Pancreas (tissue), 10 donors: ENCODE measurements at regions not wholly inside any gene's neighbourhood (a gene's known extent, or its start where the extent isn't known, plus 50 kb on each side); places are given as distances from the start of the nearest gene placed in this dataset.
A peak's percentile ranks its signal among the peaks of the same experiment; 100 is the strongest.

ENCODE experiments used
- ATAC-seq, 4 donors: fragments of 200-7000 bp; cut with Tn5 transposase; one replicate each; pipeline versions ENCODE4 v1.8.0 to v1.9.1; 2020; ENCODE audit warnings: mild to moderate bottlenecking in 4 of 4, moderate library complexity in 4 of 4
- DNase-seq, 6 donors: peaks; one replicate each; pipeline ENCODE4 v3.0.0-alpha.2; 2020
- FAIRE-seq: peaks from 2 replicates; lab custom pipeline; 2012; peaks lifted over from hg19 to GRCh38; lab: Jason Lieb, UNC
- H3K27ac ChIP-seq, 4 donors: fragments of 200-600 bp; sonication (generic); 1 replicate in 3 of 4; 2 replicates in 1 of 4; pipeline versions ENCODE4 v1.5.0 to v1.8.0; 2020
- H3K27me3 ChIP-seq, 4 donors: fragments of 200-600 bp; one replicate each; pipeline ENCODE4 v1.8.0; 2021
- H3K36me3 ChIP-seq, 3 donors: fragments of 200-600 bp; sonication (generic) in 1 of 3; one replicate each; pipeline versions ENCODE4 v1.5.0 to v1.8.0; 2020 to 2021
- H3K4me1 ChIP-seq, 3 donors: fragments of 200-600 bp; one replicate each; pipeline ENCODE4 v1.8.0; 2021
- H3K4me3 ChIP-seq, 4 donors: fragments of 200-600 bp; sonication (generic) in 2 of 4; one replicate each; pipeline versions ENCODE4 v1.5.0 to v1.8.0; 2020 to 2021
- H3K9me3 ChIP-seq, 4 donors: fragments of 200-600 bp; one replicate each; pipeline ENCODE4 v1.8.0; 2021
- CTCF ChIP-seq, 4 donors: fragments of 200-600 bp; sonication (generic) in 3 of 4; IDR thresholded peaks; one replicate each; pipeline versions ENCODE4 v1.5.0 to v1.8.0; 2021; ENCODE audit warnings: antibody characterized with exemption in 4 of 4
- WGBS, 2 donors: extraction: QIAGEN DNeasy Blood & Tissue Kit; methylation state at CpG; one replicate each; pipeline ENCODE4 v1.1.7; 2013; 5-methylcytosine and 5-hydroxymethylcytosine counted together
- intact Hi-C, 3 donors: fragments of 100-400 bp; cut with DNase I; formaldehyde crosslinking; loops; one replicate each; pipeline versions ENCODE4 v1.11.1 to v1.14.2; 2022
- donor health status: healthy with polysubstance abuse.
- donor health status: DM: no; HTN: no; CAD: no; lungs with moderate emphysema.
- donor health status: DM: no; HTN: no; CAD: no.
- donor health status: control.
- donor health status: control.
- donor health status: Bipolar disorder and iron deficiency.
- donor health status: DM: yes; HTN: yes; CAD: no.
- donor health status: DM: no; HTN: no; CAD: no.
- donor health status: DM: no; HTN: no; CAD: no.
- donor health status: DM: yes; HTN: yes; CAD: no.

DNA sequence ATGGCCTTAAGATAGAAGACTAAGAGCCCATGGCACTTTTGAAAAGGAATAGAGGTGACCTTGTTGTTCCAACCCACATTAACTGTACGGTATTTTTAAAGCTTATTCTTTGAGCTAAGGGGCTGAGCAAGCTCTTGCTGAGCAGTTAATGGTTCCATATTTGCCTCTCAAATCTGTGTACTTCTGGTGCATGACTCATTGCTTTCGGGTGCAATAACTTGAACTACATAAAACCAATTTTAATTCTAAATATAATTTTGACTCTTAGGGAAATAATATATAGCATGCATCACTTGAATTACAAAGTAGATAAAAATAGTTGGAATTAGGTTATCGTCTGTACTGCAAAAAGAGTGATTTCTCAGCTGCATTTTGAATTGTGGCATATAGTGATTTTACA is 348.1 kb upstream of the CITED2 start:
- 81 to 87% methylated on average over 3 of the region's 3 CpGs for WGBS, 2 donors
- FAIRE-seq, result no peak

GRCh38 chr6:139721954-139722353 is 347.5 kb upstream of the CITED2 start:
- Histone ChIP-seq H3K4me1 (no peaks in the 10 kb centered on the region), H3K9me3 (no peaks in the 10 kb centered on the region), H3K4me3 (no peak overlapping the region), H3K27me3 (no peaks in the 10 kb centered on the region), H3K36me3 (no peaks in the 10 kb centered on the region), H3K27ac (no peak overlapping the region)
- no peak for FAIRE-seq
- intact Hi-C loops, result no loop called here
- WGBS, 2 donors, result 85 to 91% methylated on average over 3 of the region's 3 CpGs
- no peak for ATAC-seq
- no peak for TF ChIP-seq CTCF (IDR thresholded peaks at IDR 0.05)
- DNase-seq, result no peak

More for the DNA sequence above, 348.1 kb upstream of the CITED2 start:
- H3K27me3 ChIP-seq, result no peaks in the 10 kb centered on the region
- H3K27ac ChIP-seq, result no peak overlapping the region
- no peak overlapping the region for H3K4me3 ChIP-seq
- peak in 1 of 4 donors; percentile 30 for ATAC-seq
- H3K9me3 ChIP-seq, result no peaks in the 10 kb centered on the region
- intact Hi-C loops, result no loop called here
- no peaks in the 10 kb centered on the region for H3K36me3 ChIP-seq
- TF ChIP-seq CTCF (IDR thresholded peaks at IDR 0.05), result no peak
- no peak for DNase-seq
- H3K4me1 ChIP-seq, result no peaks in the 10 kb centered on the region

- H3K9me3 ChIP-seq, result no peaks in the 10 kb centered on the region
- 86 to 93% methylated on average over 4 of the region's 4 CpGs for WGBS, 2 donors
- no peak for FAIRE-seq
- no peak overlapping the region for H3K27ac ChIP-seq
- no peaks in the 10 kb centered on the region for H3K36me3 ChIP-seq
- H3K4me1 ChIP-seq, result peaks cover 0 to 7% (median 0%) of the 10 kb centered on the region in 3 donors
- ATAC-seq, result no peak
- H3K4me3 ChIP-seq, result no peak overlapping the region
- TF ChIP-seq CTCF (IDR thresholded peaks at IDR 0.05), result no peak
- intact Hi-C loops, result no loop called here
- DNase-seq, result no peak
- H3K27me3 ChIP-seq, result no peaks in the 10 kb centered on the region
Observed at GRCh38 chr6:139713900-139714506, 339.6 kb upstream of the CITED2 start.

DNA sequence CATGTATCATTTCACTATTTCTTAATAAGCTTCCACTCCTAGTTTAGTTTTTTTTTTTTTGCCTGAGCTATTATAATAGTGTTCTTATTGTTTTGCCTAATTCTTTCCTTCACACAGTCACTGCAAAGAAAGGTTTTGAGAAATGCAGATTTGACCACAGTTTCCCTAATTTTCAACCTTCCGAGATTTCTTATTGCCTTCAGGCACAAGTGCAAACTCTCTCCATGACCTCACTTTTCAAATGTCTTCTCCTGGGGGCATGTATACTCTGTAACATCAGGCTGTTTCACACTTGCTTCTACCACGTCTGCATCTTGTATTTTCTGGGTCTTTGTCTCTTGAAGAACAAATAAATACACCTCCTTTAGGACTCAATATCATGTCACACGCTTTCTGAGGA is 339.0 kb upstream of the CITED2 start:
- FAIRE-seq (no peak), ATAC-seq (no peak), DNase-seq (no peak)
- no peaks in the 10 kb centered on the region for H3K9me3 ChIP-seq
- intact Hi-C loops, result no loop called here
- no peak overlapping the region for H3K27ac ChIP-seq
- no peak overlapping the region for H3K4me3 ChIP-seq
- H3K4me1 ChIP-seq, result peaks cover 0 to 13% (median 0%) of the 10 kb centered on the region in 3 donors
- H3K27me3 ChIP-seq, result no peaks in the 10 kb centered on the region
- WGBS, 2 donors, result 81 to 93% methylated on average over 3 of the region's 3 CpGs
- no peaks in the 10 kb centered on the region for H3K36me3 ChIP-seq
- TF ChIP-seq CTCF (IDR thresholded peaks at IDR 0.05), result no peak

GRCh38 chr6:139712830-139713229 is 338.4 kb upstream of the CITED2 start:
- Histone ChIP-seq H3K4me3 (no peak overlapping the region), H3K9me3 (no peaks in the 10 kb centered on the region), H3K27ac (no peak overlapping the region), H3K4me1 (peaks cover 0 to 17% (median 0%) of the 10 kb centered on the region in 3 donors), H3K36me3 (no peaks in the 10 kb centered on the region), H3K27me3 (no peaks in the 10 kb centered on the region)
- WGBS, 2 donors, result 49 to 53% methylated on average over 3 of the region's 3 CpGs
- FAIRE-seq, result no peak
- ATAC-seq, result no peak
- no peak for DNase-seq
- intact Hi-C loops, result no loop called here
- TF ChIP-seq CTCF (IDR thresholded peaks at IDR 0.05), result no peak
